Adrenal gland (tissue), 9 donors: ENCODE measurements at regions not wholly inside any gene's neighbourhood (a gene's known extent, or its start where the extent isn't known, plus 50 kb on each side); places are given as distances from the start of the nearest gene placed in this dataset.

Source experiments
- DNase-seq, 7 donors: peaks; one replicate each; pipeline ENCODE4 v3.0.0-alpha.2; 2019 to 2020
- H3K27ac ChIP-seq, 5 donors: fragments of 200-600 bp; sonication (generic) in 4 of 5; 1 replicate in 3 of 5; 2 replicates in 2 of 5; pipeline versions ENCODE4 v1.5.1 to v1.8.0; 2016 to 2020; ENCODE audit warnings: mild to moderate bottlenecking in 1 of 5
- H3K27me3 ChIP-seq: fragments of 200-600 bp; 2 replicates; pipeline ENCODE4 v1.8.0; 2021
- H3K36me3 ChIP-seq, 2 donors: fragments of 200-600 bp; replicated peaks in 1 of 2; 1 replicate in 1 of 2; 2 replicates in 1 of 2; pipeline versions ENCODE4 v1.5.1 to v1.8.0; 2018 to 2022
- H3K4me1 ChIP-seq, 2 donors: fragments of 200-600 bp; replicated peaks in 1 of 2; 1 replicate in 1 of 2; 2 replicates in 1 of 2; pipeline versions ENCODE4 v1.5.1 to v1.8.0; 2018 to 2021
- H3K4me3 ChIP-seq, 4 donors: fragments of 200-600 bp; sonication (generic) in 3 of 4; one replicate each; pipeline ENCODE4 v1.5.1; 2016 to 2018
- H3K9me3 ChIP-seq, 3 donors: fragments of 200-600 bp; sonication (generic) in 1 of 3; replicated peaks in 1 of 3; 1 replicate in 2 of 3; 2 replicates in 1 of 3; pipeline versions ENCODE4 v1.5.1 to v1.8.0; 2016 to 2021
- POLR2A ChIP-seq, 2 donors: fragments of 450-650 bp; IDR thresholded peaks; one replicate each; pipeline ENCODE4 v1.6.1; 2017; ENCODE audit warnings: antibody characterized with exemption in 2 of 2, mild to moderate bottlenecking in 2 of 2, moderate library complexity in 1 of 2
- WGBS, 4 donors: extraction: QIAGEN DNeasy Blood & Tissue Kit in 2 of 4; methylation state at CpG; one replicate each; pipeline versions ENCODE4 v1.1.5 to v1.1.7; 2013 to 2017; 5-methylcytosine and 5-hydroxymethylcytosine counted together
- intact Hi-C, 2 donors: fragments of 100-400 bp; cut with DNase I; formaldehyde crosslinking; loops; one replicate each; pipeline versions ENCODE4 v1.14.1 to v1.15.0; 2022 to 2023
- TF ChIP-seq, protein P1 (sequence below), 6 experiments: fragments of 450-650 bp in 4 of 6; fragments of 200-600 bp in 2 of 6; sonication (generic) in 1 of 6; IDR thresholded peaks; 1 replicate in 5 of 6; 2 replicates in 1 of 6; pipeline versions ENCODE4 v1.5.1 to v1.8.0; 2016 to 2021; ENCODE audit warnings: antibody characterized with exemption in 6 of 6, mild to moderate bottlenecking in 2 of 6, moderate library complexity in 1 of 6
- donor health status: healthy with polysubstance abuse.
- donor health status: Bipolar disorder and iron deficiency.
- donor health status: DM: yes; HTN: yes; CAD: no.
- donor health status: DM: no; HTN: no; CAD: no.
- donor health status: DM: no; HTN: no; CAD: no.

GRCh38 chr10:44476409-44477045 is 91.6 kb upstream of the CXCL12 start:
- no peaks in the 10 kb centered on the region for H3K36me3 ChIP-seq
- TF ChIP-seq, protein P1, sequence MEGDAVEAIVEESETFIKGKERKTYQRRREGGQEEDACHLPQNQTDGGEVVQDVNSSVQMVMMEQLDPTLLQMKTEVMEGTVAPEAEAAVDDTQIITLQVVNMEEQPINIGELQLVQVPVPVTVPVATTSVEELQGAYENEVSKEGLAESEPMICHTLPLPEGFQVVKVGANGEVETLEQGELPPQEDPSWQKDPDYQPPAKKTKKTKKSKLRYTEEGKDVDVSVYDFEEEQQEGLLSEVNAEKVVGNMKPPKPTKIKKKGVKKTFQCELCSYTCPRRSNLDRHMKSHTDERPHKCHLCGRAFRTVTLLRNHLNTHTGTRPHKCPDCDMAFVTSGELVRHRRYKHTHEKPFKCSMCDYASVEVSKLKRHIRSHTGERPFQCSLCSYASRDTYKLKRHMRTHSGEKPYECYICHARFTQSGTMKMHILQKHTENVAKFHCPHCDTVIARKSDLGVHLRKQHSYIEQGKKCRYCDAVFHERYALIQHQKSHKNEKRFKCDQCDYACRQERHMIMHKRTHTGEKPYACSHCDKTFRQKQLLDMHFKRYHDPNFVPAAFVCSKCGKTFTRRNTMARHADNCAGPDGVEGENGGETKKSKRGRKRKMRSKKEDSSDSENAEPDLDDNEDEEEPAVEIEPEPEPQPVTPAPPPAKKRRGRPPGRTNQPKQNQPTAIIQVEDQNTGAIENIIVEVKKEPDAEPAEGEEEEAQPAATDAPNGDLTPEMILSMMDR (IDR thresholded peaks at IDR 0.05) = no peak
- no peak for TF ChIP-seq POLR2A (IDR thresholded peaks at IDR 0.05)
- H3K27me3 ChIP-seq = no peaks in the 10 kb centered on the region
- H3K4me3 ChIP-seq = no peak overlapping the region
- intact Hi-C loops = no loop called here
- WGBS, 4 donors = 81 to 86% (median 83%) methylated on average over 7 to 8 of the region's 8 CpGs
- no peaks in the 10 kb centered on the region for H3K9me3 ChIP-seq
- H3K27ac ChIP-seq = no peak overlapping the region
- no peaks in the 10 kb centered on the region for H3K4me1 ChIP-seq
- no peak for DNase-seq

GRCh38 chr10:44477046-44477425 is 92.1 kb upstream of the CXCL12 start:
- H3K9me3 ChIP-seq = no peaks in the 10 kb centered on the region
- DNase-seq = peak in 6 of 7 donors; percentile 39 to 55 (median 50)
- intact Hi-C loops = no loop called here
- peak overlapping the region in 1 of 5 donors; percentile 10 for H3K27ac ChIP-seq
- no peaks in the 10 kb centered on the region for H3K36me3 ChIP-seq
- H3K27me3 ChIP-seq = no peaks in the 10 kb centered on the region
- no peaks in the 10 kb centered on the region for H3K4me1 ChIP-seq
- no peak overlapping the region for H3K4me3 ChIP-seq
- WGBS, 4 donors = 50 to 67% (median 58%) methylated on average over 1 of the region's 1 CpG
- TF ChIP-seq, protein P1 (IDR thresholded peaks at IDR 0.05) = no peak
- no peak for TF ChIP-seq POLR2A (IDR thresholded peaks at IDR 0.05)

GRCh38 chr10:44478040-44478439 is 93.1 kb upstream of the CXCL12 start:
- no peaks in the 10 kb centered on the region for H3K4me1 ChIP-seq
- TF ChIP-seq POLR2A (IDR thresholded peaks at IDR 0.05) = no peak
- TF ChIP-seq, protein P1 (IDR thresholded peaks at IDR 0.05) = no peak
- intact Hi-C loops = no loop called here

DNA sequence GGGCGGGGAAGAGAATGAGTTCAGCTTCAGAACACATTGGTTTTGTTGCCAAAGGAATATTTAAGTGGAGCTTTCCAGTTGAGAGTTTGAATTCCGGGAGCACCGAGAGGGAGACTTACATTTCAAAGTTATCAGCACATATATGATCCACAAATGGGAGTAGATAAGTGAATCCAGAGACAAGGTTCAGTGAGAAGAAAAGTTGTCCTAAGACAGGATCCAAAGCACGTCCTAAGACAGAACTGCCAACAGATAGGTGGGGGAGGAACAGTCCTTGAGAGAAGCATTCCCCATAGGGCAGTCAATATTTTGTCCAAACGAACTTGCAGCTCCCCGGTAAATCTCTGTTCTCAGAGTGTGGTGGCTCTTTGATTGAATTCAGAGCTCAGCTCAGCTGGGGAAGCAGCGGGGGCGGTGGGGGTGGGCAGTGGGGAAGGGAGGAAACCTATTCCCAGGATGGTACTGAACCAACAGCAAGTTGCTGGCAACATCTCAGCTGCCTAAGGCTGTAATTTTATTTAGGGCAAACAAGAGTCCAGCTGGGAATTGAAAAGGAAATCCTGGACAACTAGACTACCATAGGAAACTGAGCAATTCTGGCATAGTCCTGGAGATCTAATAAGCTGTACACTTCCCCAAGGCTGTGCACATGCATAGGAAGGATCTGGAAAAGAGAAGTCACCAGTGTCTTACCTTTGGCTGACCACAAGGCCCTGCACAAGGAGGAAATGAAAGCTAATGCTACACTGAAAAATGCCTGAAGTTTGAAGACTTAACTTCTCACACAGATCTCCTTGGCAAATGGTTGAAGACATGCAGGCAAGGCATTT is 94.2 kb upstream of the CXCL12 start:
- intact Hi-C loops = no loop called here
- no peaks in the 10 kb centered on the region for H3K9me3 ChIP-seq
- H3K4me3 ChIP-seq = no peak overlapping the region
- no peaks in the 10 kb centered on the region for H3K36me3 ChIP-seq
- no peak overlapping the region for H3K27ac ChIP-seq
- H3K27me3 ChIP-seq = no peaks in the 10 kb centered on the region
- no peak for DNase-seq
- 71 to 83% (median 74%) methylated on average over 8 of the region's 8 CpGs for WGBS, 4 donors
- no peak for TF ChIP-seq POLR2A (IDR thresholded peaks at IDR 0.05)
- TF ChIP-seq, protein P1 (IDR thresholded peaks at IDR 0.05) = no peak
- no peaks in the 10 kb centered on the region for H3K4me1 ChIP-seq

More at GRCh38 chr10:44478040-44478439, 93.1 kb upstream of the CXCL12 start:
- Histone ChIP-seq H3K9me3 (no peaks in the 10 kb centered on the region), H3K36me3 (no peaks in the 10 kb centered on the region), H3K27ac (no peak overlapping the region), H3K4me3 (no peak overlapping the region), H3K27me3 (no peaks in the 10 kb centered on the region)
- no peak for DNase-seq
- 79 to 93% (median 81%) methylated on average over 2 of the region's 2 CpGs for WGBS, 4 donors
